GM06990 (cell line): ENCODE measurements at regions not wholly inside any gene's neighbourhood (a gene's known extent, or its start where the extent isn't known, plus 50 kb on each side); places are given as distances from the start of the nearest gene placed in this dataset.
"Not testable (repeated sequence)": the region's sequence is repeated elsewhere in the genome, so short reads cannot be mapped to it uniquely, and the experiment has no call there.

Experiments used
- DNase-seq: peaks from one replicate; pipeline ENCODE4 v3.0.0-alpha.2; 2011; ENCODE audit not compliant: insufficient read length; ENCODE audit errors: extremely low read depth
- H3K27me3 ChIP-seq: replicated peaks from 2 replicates; pipeline ENCODE4 v1.6.0; 2011; ENCODE audit warnings: low read length; ENCODE audit not compliant: control insufficient read depth, insufficient read depth
- H3K36me3 ChIP-seq: 2 replicates; pipeline ENCODE4 v1.5.1; 2011; ENCODE audit warnings: low read length; ENCODE audit not compliant: control insufficient read depth, insufficient read depth
- H3K4me3 ChIP-seq: replicated peaks from 2 replicates; pipeline ENCODE4 v1.5.1; 2011; ENCODE audit warnings: low read depth, mild to moderate bottlenecking, control low read depth, low read length
- CTCF ChIP-seq: IDR thresholded peaks from 2 replicates; pipeline ENCODE4 v1.5.1; 2011; ENCODE audit warnings: low read length, control low read depth, mild to moderate bottlenecking, inconsistent platforms; ENCODE audit not compliant: insufficient read depth, poor library complexity, severe bottlenecking

DNA sequence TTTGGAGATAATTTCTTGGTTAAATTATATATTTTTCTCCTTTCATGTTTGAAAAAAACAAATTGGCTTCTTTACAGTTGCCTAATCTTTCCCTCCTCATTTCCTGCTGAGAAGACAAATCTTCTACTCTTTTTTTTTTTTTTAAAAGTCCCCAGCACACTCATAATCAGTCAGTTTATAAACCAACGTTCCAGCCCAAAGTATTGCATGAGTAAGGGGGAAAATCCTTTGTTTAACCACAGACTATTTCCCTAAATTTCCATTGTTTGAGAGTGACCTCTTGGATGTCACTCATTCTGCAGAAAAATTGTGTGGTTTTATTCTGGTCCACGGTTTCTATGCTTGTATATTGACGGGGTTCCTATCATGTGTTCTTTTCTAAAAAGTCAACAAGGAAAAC is 55.1 kb upstream of the TLR4 start:
- Histone ChIP-seq H3K4me3 (no peak overlapping the region), H3K27me3 (no peaks in the 10 kb centered on the region; the same call in 1 of the 2 replicates), H3K36me3 (no peaks in the 10 kb centered on the region)
- TF ChIP-seq CTCF: no peak
- no peak for DNase-seq

DNA sequence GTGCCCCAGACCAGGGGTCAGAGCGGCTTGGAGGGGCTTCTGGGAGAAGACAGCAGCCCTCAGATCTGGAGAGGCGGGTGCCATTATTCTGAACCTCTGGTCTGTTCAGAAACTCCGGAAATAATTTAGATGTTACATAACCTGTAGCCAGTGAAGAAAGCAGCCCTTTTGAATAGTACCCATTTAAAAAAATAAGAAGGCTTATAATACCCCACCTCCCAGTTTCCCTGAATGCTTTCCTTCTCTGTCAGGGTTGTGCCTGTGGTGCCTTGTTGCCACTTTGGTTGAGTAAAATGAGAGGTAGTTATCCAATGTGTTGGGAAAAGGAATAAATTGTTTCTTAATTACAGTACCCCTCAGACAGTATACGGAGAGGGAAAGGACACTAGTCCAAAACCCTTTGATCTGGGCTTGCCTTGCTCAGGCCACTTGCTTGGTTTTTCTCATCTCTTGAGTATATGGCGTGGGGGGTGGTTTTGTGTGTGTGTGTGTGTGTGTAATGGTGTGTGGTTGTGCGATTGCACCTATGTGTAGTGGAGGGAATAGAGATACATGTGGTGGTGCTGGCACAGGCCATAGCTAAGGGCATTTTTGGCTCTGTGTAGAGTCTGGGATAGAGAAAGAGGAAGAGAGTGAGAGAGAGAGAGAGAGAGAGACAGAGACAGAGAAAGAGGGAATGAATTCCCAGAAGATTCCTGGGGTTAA is 59.1 kb upstream of the TLR4 start:
- Histone ChIP-seq H3K36me3 (no peaks in the 10 kb centered on the region), H3K27me3 (no peaks in the 10 kb centered on the region; the same call in 1 of the 2 replicates), H3K4me3 (no peak overlapping the region)
- no peak for TF ChIP-seq CTCF
- DNase-seq: peak; percentile 34

GRCh38 chr9:117644133-117644931 is 59.9 kb upstream of the TLR4 start:
- Histone ChIP-seq H3K27me3 (no peaks in the 10 kb centered on the region; the same call in 1 of the 2 replicates), H3K36me3 (no peaks in the 10 kb centered on the region), H3K4me3 (no peak overlapping the region)
- peak; percentile 92 for TF ChIP-seq CTCF
- DNase-seq: peak; percentile 11

GRCh38 chr9:117643288-117643654 is 60.9 kb upstream of the TLR4 start:
- Histone ChIP-seq H3K27me3 (no peaks in the 10 kb centered on the region), H3K36me3 (no peaks in the 10 kb centered on the region), H3K4me3 (no peak overlapping the region)
- no peak for TF ChIP-seq CTCF
- DNase-seq: no peak

DNA sequence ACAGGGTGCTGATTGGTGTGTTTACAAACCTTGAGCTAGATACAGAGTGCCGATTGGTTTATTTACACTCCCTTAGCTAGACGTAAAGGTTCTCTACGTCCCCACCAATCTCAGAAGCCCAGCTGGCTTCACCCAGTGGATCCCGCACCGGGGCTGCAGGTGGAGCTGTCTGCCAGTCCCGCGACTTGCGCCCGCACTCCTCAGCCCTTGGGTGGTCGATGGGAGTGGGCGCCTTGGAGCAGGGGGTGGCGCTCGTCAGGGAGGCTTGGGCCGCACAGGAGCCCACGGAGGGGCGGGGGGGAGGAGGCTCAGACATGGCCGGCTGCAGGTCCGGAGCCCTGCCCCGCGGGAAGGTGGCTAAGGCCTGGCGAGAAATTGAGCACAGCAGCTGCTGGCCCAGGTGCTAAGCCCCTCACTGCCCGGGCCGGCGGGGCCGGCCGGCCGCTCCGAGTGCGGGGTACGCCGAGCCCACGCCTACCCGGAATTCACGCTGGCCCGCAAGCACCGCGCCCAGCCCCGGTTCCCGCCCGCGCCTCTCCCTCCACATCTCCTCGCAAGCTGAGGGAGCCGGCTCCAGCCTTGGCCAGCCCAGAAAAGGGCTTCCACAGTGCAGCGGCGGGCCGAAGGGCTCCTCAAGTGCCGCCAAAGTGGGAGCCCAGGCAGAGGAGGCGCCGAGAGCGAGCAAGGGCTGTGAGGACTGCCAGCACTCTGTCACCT is 61.5 kb upstream of the TLR4 start:
- H3K36me3 ChIP-seq, H3K4me3 ChIP-seq, DNase-seq, H3K27me3 ChIP-seq: not testable (repeated sequence)

DNA sequence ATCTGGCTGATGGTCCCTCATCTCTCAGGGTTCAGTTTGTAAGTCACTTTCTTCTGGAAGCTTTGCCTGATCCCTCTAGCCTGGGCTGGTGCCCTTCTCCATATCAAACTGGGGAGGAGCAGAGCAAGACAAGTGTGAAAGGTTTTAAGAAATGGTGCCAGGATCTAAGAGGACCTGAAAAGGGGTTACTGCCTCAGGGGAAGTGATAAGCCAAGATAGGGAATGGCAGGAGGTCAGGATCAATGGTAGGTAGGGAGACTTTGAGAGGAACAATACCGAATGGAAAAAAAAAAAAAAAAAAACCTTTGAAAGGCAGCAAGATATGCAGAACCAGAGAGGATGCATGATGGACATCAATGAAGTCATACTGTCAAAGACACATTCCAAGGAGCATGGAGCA is 67.5 kb upstream of the TLR4 start:
- no peak for DNase-seq
- Histone ChIP-seq H3K36me3 (no peaks in the 10 kb centered on the region), H3K27me3 (no peaks in the 10 kb centered on the region), H3K4me3 (no peak overlapping the region)
- no peak for TF ChIP-seq CTCF
